ENCODE measurements at regions not wholly inside any gene's neighbourhood (a gene's known extent, or its start where the extent isn't known, plus 50 kb on each side); places are given as distances from the start of the nearest gene placed in this dataset.

DNA sequence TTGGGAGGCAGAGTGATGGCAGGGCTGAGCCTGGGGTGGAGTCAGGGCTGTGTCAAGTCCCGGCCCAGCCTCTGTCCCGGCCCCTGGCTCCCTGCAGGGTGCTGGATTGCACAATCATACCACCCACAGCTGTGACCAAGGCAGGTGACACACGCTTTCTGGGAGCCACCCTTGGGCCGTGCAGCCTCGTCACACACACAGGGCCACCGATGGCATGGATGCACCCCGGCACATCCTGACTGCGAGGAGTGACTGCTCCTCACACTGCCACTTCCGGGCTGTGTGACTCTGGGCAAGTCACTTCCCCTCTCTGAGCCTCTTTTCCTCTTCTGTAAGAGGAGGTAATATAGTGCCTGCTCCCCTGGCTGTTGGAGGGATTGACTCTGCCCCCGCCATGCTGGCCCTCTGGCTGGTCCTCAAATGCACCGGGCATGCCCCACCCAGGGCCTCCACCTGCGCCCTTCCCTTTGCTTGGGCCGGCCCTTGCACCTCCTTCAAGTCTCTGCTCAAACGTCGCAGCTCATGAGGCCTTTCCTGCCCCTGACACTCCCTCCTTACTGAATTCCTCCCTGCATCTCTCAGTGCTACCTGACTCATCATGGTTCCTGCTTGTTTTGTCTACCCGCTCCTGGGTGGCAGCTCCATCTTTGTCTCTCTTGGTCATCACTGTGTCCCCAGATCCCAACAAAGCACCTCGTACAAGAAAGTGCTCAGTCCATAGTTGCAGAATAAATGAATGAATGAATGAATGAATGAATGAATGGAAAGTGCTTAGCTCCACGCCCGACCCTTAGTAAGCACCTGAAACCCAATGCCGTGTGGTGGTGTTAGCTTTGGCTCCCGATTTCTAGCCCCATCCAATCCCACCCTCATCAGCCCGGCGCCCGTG lies 93.5 kb downstream of the CEBPB start:
- TF ChIP-seq EZH2phosphoT487 (IDR thresholded peaks at IDR 0.05; ENCODE audit: low read length) (no peak), EZH2 (optimal IDR thresholded peaks at IDR 0.05; ENCODE audit: low read depth, low read length) (no peak)
- TF ChIP-seq, protein P1, sequence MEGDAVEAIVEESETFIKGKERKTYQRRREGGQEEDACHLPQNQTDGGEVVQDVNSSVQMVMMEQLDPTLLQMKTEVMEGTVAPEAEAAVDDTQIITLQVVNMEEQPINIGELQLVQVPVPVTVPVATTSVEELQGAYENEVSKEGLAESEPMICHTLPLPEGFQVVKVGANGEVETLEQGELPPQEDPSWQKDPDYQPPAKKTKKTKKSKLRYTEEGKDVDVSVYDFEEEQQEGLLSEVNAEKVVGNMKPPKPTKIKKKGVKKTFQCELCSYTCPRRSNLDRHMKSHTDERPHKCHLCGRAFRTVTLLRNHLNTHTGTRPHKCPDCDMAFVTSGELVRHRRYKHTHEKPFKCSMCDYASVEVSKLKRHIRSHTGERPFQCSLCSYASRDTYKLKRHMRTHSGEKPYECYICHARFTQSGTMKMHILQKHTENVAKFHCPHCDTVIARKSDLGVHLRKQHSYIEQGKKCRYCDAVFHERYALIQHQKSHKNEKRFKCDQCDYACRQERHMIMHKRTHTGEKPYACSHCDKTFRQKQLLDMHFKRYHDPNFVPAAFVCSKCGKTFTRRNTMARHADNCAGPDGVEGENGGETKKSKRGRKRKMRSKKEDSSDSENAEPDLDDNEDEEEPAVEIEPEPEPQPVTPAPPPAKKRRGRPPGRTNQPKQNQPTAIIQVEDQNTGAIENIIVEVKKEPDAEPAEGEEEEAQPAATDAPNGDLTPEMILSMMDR (IDR thresholded peaks at IDR 0.05; ENCODE audit: low read length): no peak

DNA sequence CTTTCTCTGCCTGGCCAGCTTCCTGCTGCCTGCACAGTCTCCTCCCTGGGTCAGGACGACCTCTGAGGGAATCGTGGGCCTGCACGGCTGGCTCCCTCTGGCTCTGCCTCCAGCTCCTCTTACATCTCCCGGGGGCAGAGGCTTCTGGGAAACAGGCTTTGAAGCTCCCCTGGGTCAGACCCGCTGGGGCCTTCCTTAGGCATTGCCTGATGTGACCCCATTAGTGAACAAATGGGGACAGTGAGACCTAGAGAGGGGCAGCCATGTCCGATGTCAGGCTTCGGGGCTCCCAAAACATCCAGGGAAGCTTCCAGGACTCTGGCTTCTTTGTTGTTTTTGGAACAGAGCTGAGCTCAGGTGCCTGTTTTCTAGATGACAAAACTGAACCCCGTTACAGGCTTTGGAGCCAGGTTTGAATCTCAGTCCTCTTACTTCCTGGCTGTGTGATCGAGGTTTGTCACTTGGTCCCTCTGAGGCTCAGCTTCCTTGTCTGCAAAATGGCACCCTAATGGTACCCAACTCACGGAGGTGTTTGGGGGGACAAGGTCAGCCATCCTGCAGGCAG lies 94.3 kb downstream of the CEBPB start:
- H3K4me1 ChIP-seq (ENCODE audit: low read length): no peaks in the 10 kb centered on the region
- no peak overlapping the region for H3K9ac ChIP-seq (ENCODE audit: low read length)
- peaks cover 97% of the 10 kb centered on the region for H3K27me3 ChIP-seq (replicated peaks; ENCODE audit: insufficient read depth, low read length)

More for the DNA sequence above, 93.5 kb downstream of the CEBPB start:
- Histone ChIP-seq H3K9me2 (replicated peaks; ENCODE audit: insufficient read depth, low read length) (no peaks in the 10 kb centered on the region), H3K4me3 (ENCODE audit: low read length) (no peak overlapping the region), H3K79me2 (ENCODE audit: low read length) (no peaks in the 10 kb centered on the region), H3K27ac (ENCODE audit: low read length) (no peak overlapping the region), H3K9me3 (replicated peaks; ENCODE audit: insufficient read depth, low read length) (no peaks in the 10 kb centered on the region), H3F3A (ENCODE audit: insufficient read depth, low read length) (no peaks in the 10 kb centered on the region), H3K4me2 (ENCODE audit: low read depth, low read length) (no peak overlapping the region), H3K27me3 (replicated peaks; ENCODE audit: insufficient read depth, low read length) (peaks cover 91% of the 10 kb centered on the region), H3K36me3 (replicated peaks; ENCODE audit: insufficient read depth, low read length) (no peaks in the 10 kb centered on the region), H4K20me1 (ENCODE audit: insufficient read depth, low read length) (no peaks in the 10 kb centered on the region), H3K4me1 (ENCODE audit: low read length) (no peaks in the 10 kb centered on the region), H2AFZ (ENCODE audit: low read length) (no peak overlapping the region), H3K9ac (ENCODE audit: low read length) (no peak overlapping the region)
- DNase-seq: no peak

DNA sequence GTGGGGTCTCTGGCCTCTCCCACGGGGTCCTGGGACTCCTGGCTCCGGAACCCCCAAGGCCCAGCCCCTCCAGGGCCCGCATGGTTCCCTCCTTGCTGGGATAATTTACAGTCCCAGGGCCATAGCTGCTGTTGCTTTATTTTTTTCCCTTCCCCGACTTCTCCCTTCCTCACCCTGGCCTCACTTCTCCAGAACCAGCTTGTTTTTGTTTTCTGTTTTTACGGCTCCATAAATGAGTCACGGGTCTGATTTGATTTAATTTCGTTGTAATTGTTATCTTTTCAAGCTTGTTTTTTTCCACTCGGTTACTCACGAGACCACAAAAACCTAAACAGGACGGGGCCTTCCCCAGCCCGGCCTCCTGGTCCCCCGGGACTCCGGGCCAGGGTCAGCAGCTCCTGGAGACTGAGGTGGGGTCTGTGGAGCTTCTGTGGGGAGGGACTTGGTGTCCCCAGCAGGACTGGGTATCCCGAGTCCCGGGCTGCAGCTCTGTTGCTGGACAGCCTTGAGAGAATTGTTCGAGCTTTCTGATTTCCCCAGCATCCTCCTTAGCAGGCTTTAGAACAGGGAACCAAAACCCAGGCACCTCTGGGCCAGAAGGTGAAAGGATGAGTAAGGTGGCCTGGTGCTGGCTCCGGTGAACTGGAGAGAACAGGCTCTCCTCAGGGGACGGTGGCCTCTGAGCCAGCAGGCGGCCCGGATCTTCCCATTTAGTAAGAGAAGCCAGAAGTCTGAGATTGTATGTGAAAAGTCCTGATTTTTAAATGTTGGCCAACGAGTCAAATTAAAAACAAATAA lies 94.9 kb downstream of the CEBPB start:
- no peaks in the 10 kb centered on the region for H3K36me3 ChIP-seq (replicated peaks; ENCODE audit: insufficient read depth, low read length)
- no peak overlapping the region for H2AFZ ChIP-seq (ENCODE audit: low read length)
- no peaks in the 10 kb centered on the region for H3K9me2 ChIP-seq (replicated peaks; ENCODE audit: insufficient read depth, low read length)
- H3K4me2 ChIP-seq (ENCODE audit: low read depth, low read length): no peak overlapping the region
- no peak for DNase-seq
- H3K79me2 ChIP-seq (ENCODE audit: low read length): no peaks in the 10 kb centered on the region
- no peaks in the 10 kb centered on the region for H3F3A ChIP-seq (ENCODE audit: insufficient read depth, low read length)
- H3K4me1 ChIP-seq (ENCODE audit: low read length): no peaks in the 10 kb centered on the region
- TF ChIP-seq EZH2 (optimal IDR thresholded peaks at IDR 0.05; ENCODE audit: low read depth, low read length) (no peak), EZH2phosphoT487 (IDR thresholded peaks at IDR 0.05; ENCODE audit: low read length) (no peak)
- TF ChIP-seq, protein P1 (IDR thresholded peaks at IDR 0.05; ENCODE audit: low read length): no peak
- H3K9me3 ChIP-seq (replicated peaks; ENCODE audit: insufficient read depth, low read length): no peaks in the 10 kb centered on the region
- H3K27ac ChIP-seq (ENCODE audit: low read length): no peak overlapping the region
- H3K9ac ChIP-seq (ENCODE audit: low read length): no peak overlapping the region
- H3K27me3 ChIP-seq (replicated peaks; ENCODE audit: insufficient read depth, low read length): peaks cover 93% of the 10 kb centered on the region
- H4K20me1 ChIP-seq (ENCODE audit: insufficient read depth, low read length): no peaks in the 10 kb centered on the region
- H3K4me3 ChIP-seq (ENCODE audit: low read length): no peak overlapping the region

More for the DNA sequence above, 94.3 kb downstream of the CEBPB start:
- Histone ChIP-seq H3K27ac (ENCODE audit: low read length) (no peak overlapping the region), H3K4me3 (ENCODE audit: low read length) (no peak overlapping the region), H3F3A (ENCODE audit: insufficient read depth, low read length) (no peaks in the 10 kb centered on the region), H3K9me3 (replicated peaks; ENCODE audit: insufficient read depth, low read length) (no peaks in the 10 kb centered on the region), H3K4me2 (ENCODE audit: low read depth, low read length) (no peak overlapping the region), H4K20me1 (ENCODE audit: insufficient read depth, low read length) (no peaks in the 10 kb centered on the region), H2AFZ (ENCODE audit: low read length) (no peak overlapping the region), H3K9me2 (replicated peaks; ENCODE audit: insufficient read depth, low read length) (no peaks in the 10 kb centered on the region), H3K36me3 (replicated peaks; ENCODE audit: insufficient read depth, low read length) (no peaks in the 10 kb centered on the region), H3K79me2 (ENCODE audit: low read length) (no peaks in the 10 kb centered on the region)
- no peak for TF ChIP-seq EZH2phosphoT487 (IDR thresholded peaks at IDR 0.05; ENCODE audit: low read length)
- TF ChIP-seq, protein P1 (IDR thresholded peaks at IDR 0.05; ENCODE audit: low read length): no peak
- no peak for TF ChIP-seq EZH2 (optimal IDR thresholded peaks at IDR 0.05; ENCODE audit: low read depth, low read length)
- no peak for DNase-seq
